Gastrocnemius medialis (tissue), 4 donors: ENCODE measurements at regions not wholly inside any gene's neighbourhood (a gene's known extent, or its start where the extent isn't known, plus 50 kb on each side); places are given as distances from the start of the nearest gene placed in this dataset.

Experiments used
- CTCF ChIP-seq, 5 experiments: fragments of 450-650 bp in 3 of 5; fragments of 200-600 bp in 2 of 5; sonication (generic) in 2 of 5; IDR thresholded peaks in 4 of 5; conservative IDR thresholded peaks in 1 of 5; 1 replicate in 4 of 5; 2 replicates in 1 of 5; pipeline ENCODE4 v1.5.1; 2016 to 2019; ENCODE audit warnings: antibody characterized with exemption in 5 of 5, mild to moderate bottlenecking in 3 of 5, moderate library complexity in 3 of 5
- POLR2A ChIP-seq, 2 donors: fragments of 450-650 bp; IDR thresholded peaks; one replicate each; pipeline ENCODE4 v1.6.1; 2017; ENCODE audit warnings: antibody characterized with exemption in 2 of 2, mild to moderate bottlenecking in 2 of 2, moderate library complexity in 2 of 2

GRCh38 chr1:59004755-59005154, 220.9 kb upstream of the JUN start:
- TF ChIP-seq CTCF (IDR thresholded peaks at IDR 0.05 in 4 of 5, conservative IDR thresholded peaks at IDR 0.05 in 1 of 5) (no peak), POLR2A (IDR thresholded peaks at IDR 0.05) (no peak)
